ENCODE measurements at regions not wholly inside any gene's neighbourhood (a gene's known extent, or its start where the extent isn't known, plus 50 kb on each side); places are given as distances from the start of the nearest gene placed in this dataset.
"Not testable (repeated sequence)": the region's sequence is repeated elsewhere in the genome, so short reads cannot be mapped to it uniquely, and the experiment has no call there.

DNA sequence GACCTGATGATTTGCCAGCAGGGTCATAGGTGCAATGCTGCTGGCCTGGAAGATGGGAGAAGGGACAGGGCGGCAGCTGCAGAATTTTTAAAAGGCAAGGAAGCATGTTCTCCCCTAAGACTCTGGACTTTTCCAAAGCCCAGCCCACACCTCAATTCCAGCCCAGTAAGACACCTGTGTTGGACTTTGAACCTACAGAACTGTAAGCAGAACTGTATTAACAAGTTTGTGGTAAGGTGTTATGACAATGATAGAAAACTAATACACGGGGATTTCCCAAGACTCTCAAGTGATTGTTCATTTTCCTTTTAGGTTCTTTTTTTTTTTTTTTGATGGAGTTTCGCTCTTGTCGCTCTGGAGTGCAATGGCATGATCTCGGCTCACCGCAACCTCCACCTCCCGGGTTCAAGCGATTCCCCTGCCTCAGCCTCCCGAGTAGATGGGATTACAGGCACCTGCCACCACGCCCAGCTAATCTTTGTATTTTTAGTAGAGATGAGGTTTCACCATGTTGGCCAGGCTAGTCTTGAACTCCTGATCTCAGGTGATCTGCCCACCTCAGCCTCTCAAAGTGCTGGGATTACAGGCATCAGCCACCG lies 53.0 kb upstream of the CYP2D6 start:
- not testable (repeated sequence) for H4K91ac ChIP-seq (ENCODE audit: low read length); H3K4ac ChIP-seq (ENCODE audit: low read depth in 1 of 2, low read length in 2 of 2); H3K18ac ChIP-seq (ENCODE audit: low read depth in 1 of 2, low read length in 2 of 2); H2AK5ac ChIP-seq (ENCODE audit: low read length, severe bottlenecking); H3K9ac ChIP-seq (ENCODE audit: low read length); H3K27ac ChIP-seq (ENCODE audit: low read length, poor library complexity, severe bottlenecking); H2BK12ac ChIP-seq (ENCODE audit: low read length in 2 of 2); H4K8ac ChIP-seq (ENCODE audit: low read length); H2AFZ ChIP-seq (ENCODE audit: low read depth, low read length); H3K9me3 ChIP-seq (ENCODE audit: control insufficient read depth, low read length); H3K27me3 ChIP-seq (ENCODE audit: control insufficient read depth in 1 of 2, insufficient read depth in 1 of 2, low read length in 2 of 2); H2BK5ac ChIP-seq (ENCODE audit: low read depth, low read length, poor library complexity, severe bottlenecking); DNase-seq; H3K14ac ChIP-seq (ENCODE audit: low read length in 2 of 2); H3K4me2 ChIP-seq (ENCODE audit: low read length, poor library complexity, severe bottlenecking); H2BK120ac ChIP-seq (ENCODE audit: low read depth, low read length); H2BK15ac ChIP-seq (ENCODE audit: low read depth, poor library complexity, severe bottlenecking); H3K4me3 ChIP-seq (ENCODE audit: insufficient read depth in 1 of 2, low read depth in 1 of 2, low read length in 2 of 2); H3K36me3 ChIP-seq (ENCODE audit: control insufficient read depth in 1 of 2, insufficient read depth in 2 of 2, low read depth in 1 of 2, low read length in 2 of 2)
- peaks cover 12% of the 10 kb centered on the region for H3K4me1 ChIP-seq (ENCODE audit: control insufficient read depth, insufficient read depth, low read depth, low read length)
- H3K23ac ChIP-seq (ENCODE audit: low read length in 2 of 2): peak overlapping the region in 1 of 2 experiments; percentile 72
- 98% methylated on average over 11 of the region's 11 CpGs for WGBS
- H3K79me1 ChIP-seq (replicated peaks; ENCODE audit: low read length, poor library complexity, severe bottlenecking): peaks cover 42% of the 10 kb centered on the region

DNA sequence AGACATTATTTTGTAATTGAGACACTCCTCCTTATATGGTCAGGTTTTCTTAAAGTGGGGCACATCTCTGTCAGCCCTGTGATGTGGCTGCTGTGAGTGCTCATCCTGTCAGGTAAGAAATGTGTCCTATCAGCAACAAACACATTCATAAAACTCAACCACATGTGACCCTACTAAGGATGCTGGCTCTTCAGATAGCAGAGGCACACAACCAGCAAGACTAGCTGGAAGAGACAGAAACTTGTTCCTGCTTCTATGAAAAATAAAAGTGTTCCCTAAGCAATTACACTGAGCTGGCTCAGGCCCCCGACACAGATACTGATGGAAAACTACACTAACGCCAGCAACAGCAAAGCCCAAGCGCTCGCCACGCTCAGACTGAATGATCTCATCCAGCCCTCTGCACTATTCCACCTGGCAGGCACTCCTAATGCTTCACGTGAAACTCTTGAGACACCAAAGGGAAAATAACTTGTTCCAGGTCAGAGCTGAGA lies 49.8 kb upstream of the CYP2D6 start:
- H3K14ac ChIP-seq (ENCODE audit: low read length in 2 of 2): no peak overlapping the region
- H2BK12ac ChIP-seq (ENCODE audit: low read length in 2 of 2): no peak overlapping the region
- no peak for DNase-seq
- 91% methylated on average over 6 of the region's 6 CpGs for WGBS
- H3K9ac ChIP-seq (ENCODE audit: low read length): peak overlapping the region; percentile 36
- H2AK5ac ChIP-seq (ENCODE audit: low read length, severe bottlenecking): peak overlapping the region; percentile 29
- H4K91ac ChIP-seq (ENCODE audit: low read length): no peak overlapping the region
- peaks cover 16% of the 10 kb centered on the region for H3K4me1 ChIP-seq (ENCODE audit: control insufficient read depth, insufficient read depth, low read depth, low read length)
- H2BK5ac ChIP-seq (ENCODE audit: low read depth, low read length, poor library complexity, severe bottlenecking): no peak overlapping the region
- no peak overlapping the region for H2BK15ac ChIP-seq (ENCODE audit: low read depth, poor library complexity, severe bottlenecking)
- H3K9me3 ChIP-seq (ENCODE audit: control insufficient read depth, low read length): no peaks in the 10 kb centered on the region
- no peak overlapping the region for H3K4me3 ChIP-seq (ENCODE audit: insufficient read depth in 1 of 2, low read depth in 1 of 2, low read length in 2 of 2)
- peaks cover 33% of the 10 kb centered on the region for H3K79me1 ChIP-seq (replicated peaks; ENCODE audit: low read length, poor library complexity, severe bottlenecking)
- H3K4me2 ChIP-seq (ENCODE audit: low read length, poor library complexity, severe bottlenecking): peak overlapping the region; percentile 18
- peak overlapping the region; percentile 69 for H3K27ac ChIP-seq (ENCODE audit: low read length, poor library complexity, severe bottlenecking)
- H3K4ac ChIP-seq (ENCODE audit: low read depth in 1 of 2, low read length in 2 of 2): no peak overlapping the region
- H3K23ac ChIP-seq (ENCODE audit: low read length in 2 of 2): no peak overlapping the region
- no peak overlapping the region for H3K18ac ChIP-seq (ENCODE audit: low read depth in 1 of 2, low read length in 2 of 2)
- no peak overlapping the region for H2BK120ac ChIP-seq (ENCODE audit: low read depth, low read length)
- H3K27me3 ChIP-seq (ENCODE audit: control insufficient read depth in 1 of 2, insufficient read depth in 1 of 2, low read length in 2 of 2): no peaks in the 10 kb centered on the region
- no peak overlapping the region for H4K8ac ChIP-seq (ENCODE audit: low read length)
- H3K36me3 ChIP-seq (ENCODE audit: control insufficient read depth in 1 of 2, insufficient read depth in 2 of 2, low read depth in 1 of 2, low read length in 2 of 2): peaks cover 4 to 19% of the 10 kb centered on the region in 2 experiments
- H2AFZ ChIP-seq (ENCODE audit: low read depth, low read length): no peak overlapping the region
